GM19455 (cell line): ENCODE measurements at regions not wholly inside any gene's neighbourhood (a gene's known extent, or its start where the extent isn't known, plus 50 kb on each side); places are given as distances from the start of the nearest gene placed in this dataset.
"Not testable (repeated sequence)": the region's sequence is repeated elsewhere in the genome, so short reads cannot be mapped to it uniquely, and the experiment has no call there.

ENCODE experiments used
- ATAC-seq: cut with Tn5 transposase; IDR thresholded peaks from one replicate; pipeline ENCODE4 v1.9.1; 2021; ENCODE audit not compliant: unreplicated experiment

DNA sequence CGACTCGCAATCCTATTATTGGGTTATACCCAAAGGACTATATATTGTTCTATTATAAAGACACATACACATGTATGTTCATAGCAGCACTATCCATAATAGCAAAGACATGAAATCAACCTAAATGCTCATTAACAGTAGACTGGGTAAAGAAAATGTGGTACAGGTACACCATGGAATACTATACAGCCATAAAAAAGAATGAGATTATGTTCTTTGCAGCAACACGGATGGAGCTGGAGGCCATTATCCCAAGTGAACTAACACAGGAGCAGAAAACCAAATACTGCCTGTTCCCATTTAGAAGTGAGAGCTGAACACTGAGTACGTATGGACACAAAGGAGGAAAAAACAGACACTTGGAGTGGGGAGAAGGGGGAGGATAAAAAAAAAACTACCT lies 536.8 kb upstream of the DPP6 start:
- ATAC-seq: no peak

DNA sequence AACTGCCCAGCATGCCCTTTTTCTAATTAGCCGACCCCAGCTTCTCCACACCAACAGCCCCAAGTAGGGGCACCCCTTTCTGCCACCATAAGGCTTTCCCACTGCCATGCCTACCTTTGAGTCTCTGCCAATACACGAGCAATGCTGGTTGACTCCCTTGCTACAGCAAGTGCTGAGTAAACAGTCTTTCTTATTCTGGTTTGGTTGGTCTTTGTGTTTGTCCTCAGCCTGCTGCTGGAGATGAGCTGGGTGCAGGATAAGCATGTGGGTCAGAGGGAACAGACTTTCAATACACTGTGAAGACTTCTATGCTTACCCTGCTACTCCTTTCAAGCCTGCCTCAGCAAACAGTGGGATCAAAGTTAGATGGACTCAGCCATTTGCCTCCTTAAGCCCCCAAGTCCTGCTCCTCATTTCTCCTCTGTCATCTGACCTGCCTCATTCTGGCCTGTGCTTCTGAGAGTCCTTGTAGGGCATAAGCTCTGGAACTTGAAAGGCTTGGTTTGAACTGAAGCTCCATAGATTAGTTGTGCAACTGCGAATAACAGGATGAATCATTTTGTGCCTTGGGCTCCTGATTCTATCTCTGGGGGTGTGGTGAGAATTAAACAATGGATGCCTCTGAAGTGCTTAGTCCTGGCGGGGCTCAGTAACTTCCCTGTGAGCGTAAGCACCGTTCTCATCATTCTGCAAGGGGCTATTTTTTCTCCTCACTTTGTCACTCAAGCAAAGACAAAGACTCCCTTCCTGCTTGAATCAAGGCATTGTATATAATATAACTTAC lies 533.8 kb upstream of the DPP6 start:
- ATAC-seq: no peak

- ATAC-seq: no peak
Measured at GRCh38 chr7:153521370-153521769, 530.8 kb upstream of the DPP6 start.

GRCh38 chr7:153522261-153522660 lies 529.9 kb upstream of the DPP6 start:
- no peak for ATAC-seq

GRCh38 chr7:153523320-153524015 lies 528.7 kb upstream of the DPP6 start:
- no peak for ATAC-seq

GRCh38 chr7:153524070-153524601 lies 528.1 kb upstream of the DPP6 start:
- no peak for ATAC-seq

GRCh38 chr7:153529100-153529499 lies 523.1 kb upstream of the DPP6 start:
- ATAC-seq: no peak

DNA sequence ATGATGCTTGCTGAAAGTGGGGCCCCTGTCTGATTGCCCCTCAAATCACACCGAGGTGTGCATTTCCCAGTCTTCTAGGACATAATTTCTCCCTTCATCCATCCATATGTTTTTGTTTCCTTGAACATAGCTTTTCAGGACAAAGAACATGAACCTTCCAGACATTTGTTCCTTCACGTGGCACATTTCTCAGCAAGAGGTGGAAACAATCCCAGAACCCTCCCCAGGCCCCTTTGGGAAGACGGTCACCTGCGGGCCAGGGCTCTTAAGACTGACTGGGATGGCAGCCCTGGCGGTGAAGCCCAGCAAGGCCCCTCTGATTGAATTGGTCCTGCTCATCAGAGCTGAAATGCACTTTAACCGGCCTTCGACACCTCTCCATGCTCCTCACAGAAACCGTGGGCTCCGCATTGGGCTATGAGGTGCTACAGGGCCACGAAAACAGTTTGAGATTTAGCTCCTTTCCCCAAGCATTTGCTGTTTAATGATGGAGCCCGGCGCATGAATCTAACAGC lies 522.5 kb upstream of the DPP6 start:
- no peak for ATAC-seq

GRCh38 chr7:153530441-153530840 lies 521.8 kb upstream of the DPP6 start:
- ATAC-seq: no peak

DNA sequence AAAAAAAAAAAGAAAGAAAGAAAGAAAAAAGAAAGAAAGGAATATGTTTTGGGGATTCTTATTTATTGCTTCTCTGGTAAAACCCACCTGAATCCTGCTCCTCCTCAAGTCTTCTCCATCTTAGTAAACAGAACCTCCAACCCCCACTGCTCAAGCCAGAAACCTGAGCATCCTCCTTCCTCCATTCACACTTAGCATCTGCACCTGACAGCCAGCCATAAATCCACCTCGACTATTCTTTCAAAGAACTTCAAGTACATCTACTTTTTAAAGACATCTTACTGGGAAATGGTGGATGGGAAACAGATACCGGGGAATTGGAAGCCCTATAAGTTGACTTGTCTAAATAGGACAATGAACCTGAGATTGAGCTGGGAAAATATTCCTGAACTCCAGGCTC lies 519.9 kb upstream of the DPP6 start:
- no peak for ATAC-seq

DNA sequence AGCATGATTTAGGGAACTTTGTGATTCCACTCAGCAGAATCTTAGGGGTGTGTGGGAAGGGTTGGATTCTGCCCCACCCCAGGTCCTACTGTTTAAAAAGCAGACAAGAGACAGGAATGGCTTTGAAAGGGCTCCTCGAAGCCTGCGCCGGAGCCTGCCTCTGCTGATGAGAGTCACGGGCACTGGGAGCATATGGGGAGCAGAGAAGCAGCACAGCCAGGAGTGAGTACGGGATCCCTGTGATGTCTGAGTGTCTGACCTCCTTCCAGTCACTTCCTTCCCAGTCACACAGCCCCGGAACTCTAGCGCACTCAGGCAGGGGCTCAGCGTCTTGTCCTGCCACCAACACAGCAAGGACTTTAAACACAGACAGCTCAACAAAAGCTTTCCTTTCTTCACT lies 514.9 kb upstream of the DPP6 start:
- ATAC-seq: no peak

DNA sequence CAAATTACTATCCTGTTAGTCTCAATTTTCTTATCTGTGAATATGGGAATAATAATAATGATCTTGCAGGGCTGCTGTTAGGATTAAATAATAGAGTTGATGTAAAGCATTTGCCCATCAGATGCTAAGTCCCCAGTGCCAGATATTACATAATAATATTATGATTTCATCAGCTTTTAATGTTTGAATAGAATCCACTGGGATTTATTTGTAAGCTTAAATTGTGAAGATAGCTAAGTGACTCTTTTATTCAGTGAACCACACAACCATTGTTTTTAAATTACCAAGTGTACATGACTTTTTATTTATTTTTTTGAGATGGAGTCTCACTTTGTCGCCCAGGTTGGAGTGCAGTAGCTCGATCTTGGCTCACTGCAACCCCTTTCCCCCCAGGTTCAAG lies 510.3 kb upstream of the DPP6 start:
- no peak for ATAC-seq

- ATAC-seq: no peak
Measured at GRCh38 chr7:153543232-153543631, 509.0 kb upstream of the DPP6 start.

- ATAC-seq: no peak
Measured at GRCh38 chr7:153550173-153550572, 502.0 kb upstream of the DPP6 start.

DNA sequence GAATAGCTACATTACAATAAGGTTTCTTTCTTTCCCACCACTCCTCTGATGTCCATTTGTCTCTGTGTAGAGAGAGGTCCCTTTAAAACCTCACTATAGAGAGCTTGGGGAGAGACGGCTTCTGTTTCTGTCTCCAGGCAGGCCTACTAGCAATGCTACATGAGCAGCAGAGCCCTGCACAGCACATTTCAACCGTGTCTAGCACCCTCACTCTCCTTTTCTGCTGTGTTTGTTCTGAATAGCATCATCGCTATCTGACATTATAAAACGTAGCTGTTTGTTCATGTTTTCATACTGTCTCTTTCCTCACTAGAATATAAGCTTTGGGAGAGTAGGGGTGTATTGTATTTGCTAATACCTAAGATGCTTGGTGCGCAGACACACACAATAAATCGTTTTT lies 487.8 kb upstream of the DPP6 start:
- ATAC-seq: no peak

- ATAC-seq: no peak
Measured at GRCh38 chr7:153566324-153566723, 485.9 kb upstream of the DPP6 start.

DNA sequence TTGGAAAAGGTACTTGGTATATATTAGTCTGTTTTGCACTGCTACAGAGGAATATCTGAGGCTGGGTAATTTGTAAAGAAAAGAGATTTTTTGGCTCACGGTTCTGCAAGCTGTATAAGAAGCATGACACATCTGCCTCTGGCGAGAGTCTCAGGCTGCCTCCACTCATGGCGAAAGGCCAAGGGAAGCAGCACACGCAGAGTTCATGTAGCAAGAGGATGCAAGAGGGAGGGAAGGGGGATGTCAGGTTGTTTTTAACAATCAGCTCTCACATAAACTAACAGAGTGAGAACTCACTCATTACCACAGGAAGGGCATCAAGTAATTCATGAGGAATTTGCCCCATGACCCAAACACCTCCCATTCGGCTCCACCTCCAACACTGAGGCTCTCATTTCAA lies 484.8 kb upstream of the DPP6 start:
- no peak for ATAC-seq

- ATAC-seq: not testable (repeated sequence)
Measured at GRCh38 chr7:153569520-153569919, 482.7 kb upstream of the DPP6 start.

DNA sequence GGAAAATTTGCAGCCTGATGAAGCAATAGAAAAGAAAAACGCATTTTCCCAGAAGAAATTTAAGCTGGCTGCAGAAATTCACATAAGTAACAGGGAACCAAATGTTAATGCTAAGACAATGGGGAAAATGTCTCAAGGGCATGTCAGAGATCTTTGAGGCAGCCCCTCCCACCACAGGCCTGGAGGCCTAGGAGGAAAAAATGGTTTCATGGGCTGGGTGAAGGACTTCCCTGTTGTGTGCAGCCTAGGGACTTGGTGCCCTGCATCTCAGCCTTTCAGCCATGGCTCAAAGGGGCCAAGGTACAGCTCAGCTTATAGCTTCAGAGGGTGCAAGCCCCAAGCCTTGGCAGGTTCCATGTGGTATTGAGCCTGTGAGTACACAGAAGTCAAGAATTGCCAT lies 476.1 kb upstream of the DPP6 start:
- ATAC-seq: no peak

GRCh38 chr7:153581419-153581818 lies 470.8 kb upstream of the DPP6 start:
- no peak for ATAC-seq

GRCh38 chr7:153584132-153584531 lies 468.1 kb upstream of the DPP6 start:
- no peak for ATAC-seq

GRCh38 chr7:153588586-153588985 lies 463.6 kb upstream of the DPP6 start:
- no peak for ATAC-seq
